IMR-90 (cell line): ENCODE measurements at regions not wholly inside any gene's neighbourhood (a gene's known extent, or its start where the extent isn't known, plus 50 kb on each side); places are given as distances from the start of the nearest gene placed in this dataset.

Experiments used
- CEBPB ChIP-seq: IDR thresholded peaks from 2 replicates; pipeline ENCODE4 v1.6.1; 2012; ENCODE audit warnings: low read depth, low read length, improper control_type of control experiment
- NFE2L2 ChIP-seq: fragments of 150-350 bp; IDR thresholded peaks from 2 replicates; pipeline ENCODE4 v1.6.1; 2016; ENCODE audit warnings: low read depth, mild to moderate bottlenecking, low read length
- POLR2A ChIP-seq: IDR thresholded peaks from 2 replicates; pipeline ENCODE4 v1.6.1; 2012; ENCODE audit warnings: mild to moderate bottlenecking, low read depth, low read length
- RAD21 ChIP-seq: IDR thresholded peaks from 2 replicates; pipeline ENCODE4 v1.6.1; 2012; ENCODE audit warnings: low read length, improper control_type of control experiment
- TF ChIP-seq, protein P1 (sequence below): conservative IDR thresholded peaks from 2 replicates; pipeline ENCODE4 v1.5.1; 2012; ENCODE audit warnings: mild to moderate bottlenecking, low read depth, low read length, improper control_type of control experiment

DNA sequence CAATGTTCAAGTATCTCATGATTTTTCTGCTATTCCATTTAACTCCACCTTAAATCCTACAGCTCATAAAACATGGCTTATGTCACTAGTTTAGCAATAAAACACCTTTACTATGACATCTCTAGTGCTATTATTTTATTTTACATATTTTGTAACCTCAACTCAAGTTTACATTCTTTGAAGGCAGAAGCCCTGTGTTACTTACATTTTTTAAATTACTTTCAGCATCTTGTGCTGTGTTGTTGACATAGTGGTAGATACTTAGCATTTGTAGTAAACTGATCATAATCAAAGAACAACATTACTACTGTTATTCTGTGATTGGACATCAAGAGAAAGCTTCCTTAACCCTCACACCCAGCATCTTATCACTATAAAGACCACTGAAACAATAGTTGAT lies 216.1 kb downstream of the BMP4 start:
- TF ChIP-seq, protein P1, sequence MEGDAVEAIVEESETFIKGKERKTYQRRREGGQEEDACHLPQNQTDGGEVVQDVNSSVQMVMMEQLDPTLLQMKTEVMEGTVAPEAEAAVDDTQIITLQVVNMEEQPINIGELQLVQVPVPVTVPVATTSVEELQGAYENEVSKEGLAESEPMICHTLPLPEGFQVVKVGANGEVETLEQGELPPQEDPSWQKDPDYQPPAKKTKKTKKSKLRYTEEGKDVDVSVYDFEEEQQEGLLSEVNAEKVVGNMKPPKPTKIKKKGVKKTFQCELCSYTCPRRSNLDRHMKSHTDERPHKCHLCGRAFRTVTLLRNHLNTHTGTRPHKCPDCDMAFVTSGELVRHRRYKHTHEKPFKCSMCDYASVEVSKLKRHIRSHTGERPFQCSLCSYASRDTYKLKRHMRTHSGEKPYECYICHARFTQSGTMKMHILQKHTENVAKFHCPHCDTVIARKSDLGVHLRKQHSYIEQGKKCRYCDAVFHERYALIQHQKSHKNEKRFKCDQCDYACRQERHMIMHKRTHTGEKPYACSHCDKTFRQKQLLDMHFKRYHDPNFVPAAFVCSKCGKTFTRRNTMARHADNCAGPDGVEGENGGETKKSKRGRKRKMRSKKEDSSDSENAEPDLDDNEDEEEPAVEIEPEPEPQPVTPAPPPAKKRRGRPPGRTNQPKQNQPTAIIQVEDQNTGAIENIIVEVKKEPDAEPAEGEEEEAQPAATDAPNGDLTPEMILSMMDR = no peak
- TF ChIP-seq NFE2L2 (no peak), RAD21 (no peak), POLR2A (no peak), CEBPB (no peak)
